ENCODE measurements at regions not wholly inside any gene's neighbourhood (a gene's known extent, or its start where the extent isn't known, plus 50 kb on each side); places are given as distances from the start of the nearest gene placed in this dataset.
A peak's percentile ranks its signal among the peaks of the same experiment; 100 is the strongest.

- TF ChIP-seq CTCF (IDR thresholded peaks at IDR 0.05) (peak; percentile 80 to 88 (median 84)), POLR2A (IDR thresholded peaks at IDR 0.05) (no peak)
Observed at GRCh38 chr7:35975851-35976454, 175.1 kb downstream of the SEPTIN7 start.

Data from heart left ventricle (tissue), 13 donors.